Glutamatergic neuron (in vitro differentiated cells): ENCODE measurements at regions not wholly inside any gene's neighbourhood (a gene's known extent, or its start where the extent isn't known, plus 50 kb on each side); places are given as distances from the start of the nearest gene placed in this dataset.

Source experiments
- DNase-seq: peaks from one replicate; pipeline ENCODE4 v3.0.0; 2022
- H3K27ac Mint-ChIP-seq: one replicate; pipeline ENCODE4 v1.8.0; 2020; ENCODE audit warnings: mild to moderate bottlenecking, mixed read lengths, inconsistent platforms; ENCODE audit not compliant: unreplicated experiment
- H3K27me3 Mint-ChIP-seq: one replicate; pipeline ENCODE4 v1.8.0; 2020; ENCODE audit warnings: mild to moderate bottlenecking, moderate library complexity, mixed read lengths, inconsistent platforms; ENCODE audit not compliant: unreplicated experiment
- H3K36me3 Mint-ChIP-seq: one replicate; pipeline ENCODE4 v1.8.0; 2020; ENCODE audit warnings: mild to moderate bottlenecking, mixed read lengths, inconsistent platforms; ENCODE audit not compliant: unreplicated experiment
- H3K4me1 Mint-ChIP-seq: one replicate; pipeline ENCODE4 v1.8.0; 2020; ENCODE audit warnings: mild to moderate bottlenecking, low read depth, mixed read lengths, inconsistent platforms; ENCODE audit not compliant: unreplicated experiment
- H3K4me3 Mint-ChIP-seq: one replicate; pipeline ENCODE4 v1.8.0; 2020; ENCODE audit warnings: mild to moderate bottlenecking, mixed read lengths, inconsistent platforms; ENCODE audit not compliant: unreplicated experiment
- H3K9me3 Mint-ChIP-seq: one replicate; pipeline ENCODE4 v1.8.0; 2020; ENCODE audit warnings: mild to moderate bottlenecking, moderate library complexity, mixed read lengths, inconsistent platforms; ENCODE audit not compliant: unreplicated experiment
- CTCF ChIP-seq: fragments of 200-600 bp; sonication (generic); IDR thresholded peaks from one replicate; pipeline ENCODE4 v1.5.0; 2021; ENCODE audit not compliant: partially characterized antibody, unreplicated experiment

GRCh38 chr5:27511061-27511460, 472.7 kb upstream of the CDH9 start:
- Mint-ChIP-seq H3K4me3 (no peak overlapping the region), H3K9me3 (no peaks in the 10 kb centered on the region), H3K27me3 (no peaks in the 10 kb centered on the region), H3K36me3 (no peaks in the 10 kb centered on the region), H3K4me1 (no peaks in the 10 kb centered on the region), H3K27ac (no peak overlapping the region)
- no peak for TF ChIP-seq CTCF
- DNase-seq, result no peak

- no peak for TF ChIP-seq CTCF
- Mint-ChIP-seq H3K4me3 (no peak overlapping the region), H3K27ac (no peak overlapping the region), H3K27me3 (no peaks in the 10 kb centered on the region), H3K36me3 (no peaks in the 10 kb centered on the region), H3K4me1 (peaks cover 4% of the 10 kb centered on the region), H3K9me3 (no peaks in the 10 kb centered on the region)
- DNase-seq, result no peak
Measured at GRCh38 chr5:27503813-27504212, 465.4 kb upstream of the CDH9 start.

- DNase-seq, result no peak
Measured at GRCh38 chr5:27502236-27502635, 463.9 kb upstream of the CDH9 start.

GRCh38 chr5:27497491-27497890, 459.1 kb upstream of the CDH9 start:
- DNase-seq, result no peak
- Mint-ChIP-seq H3K4me3 (no peak overlapping the region), H3K27me3 (no peaks in the 10 kb centered on the region), H3K36me3 (no peaks in the 10 kb centered on the region), H3K9me3 (no peaks in the 10 kb centered on the region), H3K27ac (no peak overlapping the region), H3K4me1 (peaks cover 9% of the 10 kb centered on the region)
- no peak for TF ChIP-seq CTCF

More at GRCh38 chr5:27502236-27502635, 463.9 kb upstream of the CDH9 start:
- H3K4me1 Mint-ChIP-seq, result peaks cover 4% of the 10 kb centered on the region
- H3K27me3 Mint-ChIP-seq, result no peaks in the 10 kb centered on the region
- H3K4me3 Mint-ChIP-seq, result no peak overlapping the region
- no peak for TF ChIP-seq CTCF
- H3K27ac Mint-ChIP-seq, result no peak overlapping the region
- no peaks in the 10 kb centered on the region for H3K9me3 Mint-ChIP-seq
- H3K36me3 Mint-ChIP-seq, result no peaks in the 10 kb centered on the region

- H3K36me3 Mint-ChIP-seq, result no peaks in the 10 kb centered on the region
- H3K9me3 Mint-ChIP-seq, result no peaks in the 10 kb centered on the region
- no peak overlapping the region for H3K27ac Mint-ChIP-seq
- no peak for TF ChIP-seq CTCF
- H3K27me3 Mint-ChIP-seq, result no peaks in the 10 kb centered on the region
- peaks cover 5% of the 10 kb centered on the region for H3K4me1 Mint-ChIP-seq
- no peak overlapping the region for H3K4me3 Mint-ChIP-seq
- DNase-seq, result no peak
Measured at GRCh38 chr5:27494887-27495286, 456.5 kb upstream of the CDH9 start.
